OCI-LY1 (cell line): ENCODE measurements at regions not wholly inside any gene's neighbourhood (a gene's known extent, or its start where the extent isn't known, plus 50 kb on each side); places are given as distances from the start of the nearest gene placed in this dataset.

ENCODE experiments used
- H2AFZ ChIP-seq: fragments of 200-600 bp; sonication (generic), shearing (Covaris generic); 2 replicates; pipeline ENCODE4 v1.6.0; 2014; ENCODE audit warnings: antibody characterized with exemption, mild to moderate bottlenecking, low read length
- H3F3A ChIP-seq: fragments of 200-600 bp; sonication (generic), shearing (Covaris generic); 2 replicates; pipeline ENCODE4 v1.6.0; 2014; ENCODE audit warnings: mild to moderate bottlenecking, antibody characterized with exemption, low read length, moderate library complexity; ENCODE audit not compliant: insufficient read depth
- H3K27ac ChIP-seq: fragments of 200-600 bp; sonication (generic); 2 replicates; pipeline ENCODE4 v1.5.1; 2014; ENCODE audit warnings: low read length, mixed run types, mild to moderate bottlenecking, low read depth; ENCODE audit not compliant: poor library complexity, severe bottlenecking
- H3K27me3 ChIP-seq: fragments of 200-600 bp; sonication (generic); 2 replicates; pipeline ENCODE4 v1.6.0; 2014; ENCODE audit warnings: antibody characterized with exemption, mild to moderate bottlenecking, low read length, moderate library complexity; ENCODE audit not compliant: insufficient read depth
- H3K36me3 ChIP-seq: fragments of 200-600 bp; sonication (generic); 2 replicates; pipeline ENCODE4 v1.6.1; 2014; ENCODE audit warnings: mild to moderate bottlenecking, antibody characterized with exemption, low read length, moderate library complexity, mixed read lengths; ENCODE audit not compliant: insufficient read depth
- H3K4me1 ChIP-seq: fragments of 200-600 bp; sonication (generic); 2 replicates; pipeline ENCODE4 v1.5.1; 2014; ENCODE audit warnings: mild to moderate bottlenecking, low read length, moderate library complexity; ENCODE audit not compliant: insufficient read depth, severe bottlenecking
- H3K4me2 ChIP-seq: fragments of 200-600 bp; sonication (generic), shearing (Covaris generic); 2 replicates; pipeline ENCODE4 v1.6.1; 2014; ENCODE audit warnings: low read length
- H3K4me3 ChIP-seq: fragments of 200-600 bp; sonication (generic); 2 replicates; pipeline ENCODE4 v1.5.1; 2014; ENCODE audit warnings: low read length, low read depth, mild to moderate bottlenecking, mixed read lengths; ENCODE audit not compliant: poor library complexity, severe bottlenecking
- H3K79me2 ChIP-seq: fragments of 200-600 bp; shearing (Covaris generic); 2 replicates; pipeline ENCODE4 v1.6.1; 2016; ENCODE audit warnings: mixed run types, low read length, mixed read lengths; ENCODE audit not compliant: insufficient read depth
- H3K9ac ChIP-seq: fragments of 200-600 bp; sonication (generic), shearing (Covaris generic); 2 replicates; pipeline ENCODE4 v1.6.1; 2014; ENCODE audit warnings: mild to moderate bottlenecking, low read length, mixed read lengths
- H3K9me2 ChIP-seq: fragments of 200-600 bp; sonication (generic), shearing (Covaris generic); 2 replicates; pipeline ENCODE4 v1.6.1; 2014; ENCODE audit warnings: low read depth, mild to moderate bottlenecking, low read length, mixed read lengths
- H3K9me3 ChIP-seq: fragments of 200-600 bp; shearing (Covaris generic); 2 replicates; pipeline ENCODE4 v1.6.1; 2014; ENCODE audit warnings: low read length, mixed read lengths
- H4K20me1 ChIP-seq: fragments of 200-600 bp; sonication (generic), shearing (Covaris generic); 2 replicates; pipeline ENCODE4 v1.6.0; 2016; ENCODE audit warnings: mild to moderate bottlenecking, low read length; ENCODE audit not compliant: insufficient read depth
- CTCF ChIP-seq: fragments of 200-600 bp; sonication (generic), shearing (Covaris generic); IDR thresholded peaks from 2 replicates; pipeline ENCODE4 v1.5.1; 2017; ENCODE audit warnings: mild to moderate bottlenecking, antibody characterized with exemption, low read length, moderate library complexity, mixed read lengths
- EZH2 ChIP-seq: fragments of 200-600 bp; sonication (generic), shearing (Covaris generic); IDR thresholded peaks from 2 replicates; pipeline ENCODE4 v1.8.0; 2017; ENCODE audit warnings: borderline replicate concordance, mixed run types, mild to moderate bottlenecking, antibody characterized with exemption, low read length, moderate library complexity, mixed read lengths

- Histone ChIP-seq H3K27ac (peak overlapping the region; percentile 80), H2AFZ (peak overlapping the region; percentile 26; the same call in 1 of the 2 replicates), H4K20me1 (no peaks in the 10 kb centered on the region), H3K36me3 (no peaks in the 10 kb centered on the region), H3K4me3 (no peak overlapping the region), H3K9me3 (no peaks in the 10 kb centered on the region), H3K27me3 (no peaks in the 10 kb centered on the region), H3F3A (no peaks in the 10 kb centered on the region), H3K4me1 (peaks cover 74% of the 10 kb centered on the region), H3K9me2 (no peaks in the 10 kb centered on the region), H3K4me2 (peak overlapping the region; percentile 55), H3K9ac (peak overlapping the region; percentile 46), H3K79me2 (no peaks in the 10 kb centered on the region)
- TF ChIP-seq EZH2 (no peak), CTCF (no peak)
Observed at GRCh38 chr16:64215730-64216129, 906.1 kb downstream of the CDH11 start.

GRCh38 chr16:64211331-64211730 is 910.5 kb downstream of the CDH11 start:
- Histone ChIP-seq H3K79me2 (no peaks in the 10 kb centered on the region), H3K4me3 (peak overlapping the region; percentile 15), H3K4me1 (peaks cover 55% of the 10 kb centered on the region), H4K20me1 (no peaks in the 10 kb centered on the region), H3K9me3 (no peaks in the 10 kb centered on the region), H3K9ac (peak overlapping the region; percentile 28; the same call in 1 of the 2 replicates), H3K27me3 (no peaks in the 10 kb centered on the region), H3K27ac (peak overlapping the region; percentile 55), H2AFZ (peak overlapping the region; percentile 2; the same call in 1 of the 2 replicates), H3K36me3 (no peaks in the 10 kb centered on the region), H3K4me2 (peak overlapping the region; percentile 28), H3F3A (0 out of 2 replicates have a peak, but pooled peaks cover 4% of the 10 kb centered on the region), H3K9me2 (no peaks in the 10 kb centered on the region)
- TF ChIP-seq EZH2 (no peak), CTCF (no peak)

- no peak overlapping the region for H3K4me2 ChIP-seq
- no peak overlapping the region for H3K4me3 ChIP-seq
- no peaks in the 10 kb centered on the region for H3K9me2 ChIP-seq
- peak overlapping the region; percentile 36 for H3K27ac ChIP-seq
- peaks cover 49% of the 10 kb centered on the region for H3K4me1 ChIP-seq
- no peaks in the 10 kb centered on the region for H3K79me2 ChIP-seq
- no peak overlapping the region for H3K9ac ChIP-seq
- no peaks in the 10 kb centered on the region for H3K27me3 ChIP-seq
- no peaks in the 10 kb centered on the region for H3K36me3 ChIP-seq
- no peaks in the 10 kb centered on the region for H4K20me1 ChIP-seq
- H3K9me3 ChIP-seq, result no peaks in the 10 kb centered on the region
- TF ChIP-seq EZH2 (no peak), CTCF (no peak)
- H2AFZ ChIP-seq, result no peak overlapping the region
- 0 out of 2 replicates have a peak, but pooled peaks cover 4% of the 10 kb centered on the region for H3F3A ChIP-seq
Observed at GRCh38 chr16:64206862-64207261, 915.0 kb downstream of the CDH11 start.
